ENCODE measurements at regions not wholly inside any gene's neighbourhood (a gene's known extent, or its start where the extent isn't known, plus 50 kb on each side); places are given as distances from the start of the nearest gene placed in this dataset.

GRCh38 chr2:17223211-17223610 lies 295.0 kb downstream of the RAD51AP2 start:
- TF ChIP-seq, protein P1, sequence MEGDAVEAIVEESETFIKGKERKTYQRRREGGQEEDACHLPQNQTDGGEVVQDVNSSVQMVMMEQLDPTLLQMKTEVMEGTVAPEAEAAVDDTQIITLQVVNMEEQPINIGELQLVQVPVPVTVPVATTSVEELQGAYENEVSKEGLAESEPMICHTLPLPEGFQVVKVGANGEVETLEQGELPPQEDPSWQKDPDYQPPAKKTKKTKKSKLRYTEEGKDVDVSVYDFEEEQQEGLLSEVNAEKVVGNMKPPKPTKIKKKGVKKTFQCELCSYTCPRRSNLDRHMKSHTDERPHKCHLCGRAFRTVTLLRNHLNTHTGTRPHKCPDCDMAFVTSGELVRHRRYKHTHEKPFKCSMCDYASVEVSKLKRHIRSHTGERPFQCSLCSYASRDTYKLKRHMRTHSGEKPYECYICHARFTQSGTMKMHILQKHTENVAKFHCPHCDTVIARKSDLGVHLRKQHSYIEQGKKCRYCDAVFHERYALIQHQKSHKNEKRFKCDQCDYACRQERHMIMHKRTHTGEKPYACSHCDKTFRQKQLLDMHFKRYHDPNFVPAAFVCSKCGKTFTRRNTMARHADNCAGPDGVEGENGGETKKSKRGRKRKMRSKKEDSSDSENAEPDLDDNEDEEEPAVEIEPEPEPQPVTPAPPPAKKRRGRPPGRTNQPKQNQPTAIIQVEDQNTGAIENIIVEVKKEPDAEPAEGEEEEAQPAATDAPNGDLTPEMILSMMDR (IDR thresholded peaks at IDR 0.05; ENCODE audit: insufficient read depth, low read depth, low read length) = no peak
- no peak for TF ChIP-seq EZH2 (IDR thresholded peaks at IDR 0.05; ENCODE audit: insufficient read depth, low read length)
